Endothelial cell of umbilical vein (primary cell): ENCODE measurements at regions not wholly inside any gene's neighbourhood (a gene's known extent, or its start where the extent isn't known, plus 50 kb on each side); places are given as distances from the start of the nearest gene placed in this dataset.

Experiments used
- BruUV-seq: library from RNA; stranded (reverse); fragments of 400-500 nt; replicated peaks from 2 replicates; lab custom pipeline; 2021; lab: Mats Ljungman, UMichigan
- CTCF ChIA-PET: fragments of 300-600, 350-600 bp; sonication (Branson Sonifier 250); formaldehyde crosslinking; loops from one replicate; lab custom pipeline; 2021; ENCODE audit warnings: antibody characterized with exemption, inconsistent platforms; lab: Charles Lee
- POLR2A ChIA-PET: fragments of 300-600, 350-600 bp; sonication (Branson Sonifier 250); formaldehyde crosslinking; loops from one replicate; lab custom pipeline; 2021; ENCODE audit warnings: antibody characterized with exemption, inconsistent platforms; lab: Charles Lee
- DNase-seq: peaks from one replicate; pipeline ENCODE4 v3.0.0-alpha.2; 2011; ENCODE audit warnings: low read depth, low spot score
- FAIRE-seq: peaks from 2 replicates; lab custom pipeline; 2011; peaks lifted over from hg19 to GRCh38; lab: Jason Lieb, UNC
- H2AFZ ChIP-seq: 2 replicates; pipeline ENCODE4 v1.6.0; 2012; ENCODE audit warnings: low read depth, low read length, control low read depth, inconsistent platforms
- H3K27ac ChIP-seq: 2 replicates; pipeline ENCODE4 v1.5.1; 2011; ENCODE audit warnings: low read depth, mild to moderate bottlenecking, control low read depth, low read length, moderate library complexity; ENCODE audit not compliant: insufficient read depth
- H3K27me3 ChIP-seq, 2 experiments: 2 replicates each; pipeline versions ENCODE4 v1.6.0 to v1.6.1; 2011; ENCODE audit warnings: low read length in 2 of 2, mixed read lengths in 1 of 2; ENCODE audit not compliant: control insufficient read depth in 2 of 2, insufficient read depth in 2 of 2
- H3K36me3 ChIP-seq, 2 experiments: 2 replicates in 1 of 2; 3 replicates in 1 of 2; pipeline ENCODE4 v1.5.1; 2011; ENCODE audit warnings: low read length in 2 of 2, mild to moderate bottlenecking in 1 of 2, moderate library complexity in 1 of 2; ENCODE audit not compliant: control insufficient read depth in 2 of 2, insufficient read depth in 2 of 2; ENCODE audit errors: extremely low read depth in 1 of 2
- H3K4me1 ChIP-seq: 3 replicates; pipeline ENCODE4 v1.5.1; 2011; ENCODE audit warnings: mild to moderate bottlenecking, low read length; ENCODE audit not compliant: control insufficient read depth, insufficient read depth; ENCODE audit errors: extremely low read depth
- H3K4me2 ChIP-seq: 2 replicates; pipeline ENCODE4 v1.6.1; 2011; ENCODE audit warnings: low read length, control low read depth, mixed read lengths; ENCODE audit not compliant: insufficient read depth
- H3K4me3 ChIP-seq, 3 experiments: fragments of 200-600 bp in 1 of 3; sonication (generic), shearing (Covaris generic) in 1 of 3; replicated peaks in 1 of 3; 2 replicates each; pipeline ENCODE4 v1.5.1; 2011 to 2016; ENCODE audit warnings: control low read depth in 3 of 3, low read length in 3 of 3, mild to moderate bottlenecking in 2 of 3, inconsistent platforms in 1 of 3, low read depth in 1 of 3, moderate library complexity in 1 of 3; ENCODE audit not compliant: insufficient read depth in 1 of 3
- H3K79me2 ChIP-seq: 2 replicates; pipeline ENCODE4 v1.6.0; 2012; ENCODE audit warnings: low read length, inconsistent platforms; ENCODE audit not compliant: control insufficient read depth, insufficient read depth
- H3K9ac ChIP-seq: replicated peaks from 2 replicates; pipeline ENCODE3; 2011; ENCODE audit warnings: low read length, control low read depth; ENCODE audit not compliant: insufficient read depth; ENCODE audit errors: extremely low read depth
- H3K9me1 ChIP-seq: replicated peaks from 3 replicates; pipeline ENCODE4 v1.6.0; 2011; ENCODE audit warnings: mild to moderate bottlenecking, low read length; ENCODE audit not compliant: control insufficient read depth, insufficient read depth; ENCODE audit errors: extremely low read depth
- H3K9me3 ChIP-seq: replicated peaks from 2 replicates; pipeline ENCODE4 v1.5.1; 2012; ENCODE audit warnings: low read length, inconsistent platforms; ENCODE audit not compliant: control insufficient read depth, insufficient read depth
- H4K20me1 ChIP-seq: replicated peaks from 2 replicates; pipeline ENCODE3; 2011; ENCODE audit warnings: mild to moderate bottlenecking, low read length; ENCODE audit not compliant: control insufficient read depth, insufficient read depth; ENCODE audit errors: extremely low read depth
- CTCF ChIP-seq, 2 donors: IDR thresholded peaks; 1 replicate in 1 of 2; 2 replicates in 1 of 2; pipeline ENCODE4 v1.5.1; 2011; ENCODE audit warnings: low read length in 2 of 2, mild to moderate bottlenecking in 2 of 2, moderate library complexity in 2 of 2, control low read depth in 1 of 2, inconsistent platforms in 1 of 2, low read depth in 1 of 2; ENCODE audit not compliant: insufficient read depth in 1 of 2; ENCODE audit errors: extremely low read depth in 1 of 2
- EZH2 ChIP-seq: IDR thresholded peaks from 2 replicates; pipeline ENCODE4 v1.6.1; 2012; ENCODE audit warnings: borderline replicate concordance, low read depth, mild to moderate bottlenecking, moderate library complexity, low read length, inconsistent platforms; ENCODE audit not compliant: severe bottlenecking
- FOS ChIP-seq: IDR thresholded peaks from 2 replicates; pipeline ENCODE4 v1.6.1; 2011; ENCODE audit warnings: mild to moderate bottlenecking, low read length, moderate library complexity, borderline replicate concordance; ENCODE audit not compliant: insufficient read depth
- GATA2 ChIP-seq: IDR thresholded peaks from 2 replicates; pipeline ENCODE4 v1.7.0; 2011; ENCODE audit warnings: low read depth, mild to moderate bottlenecking, moderate library complexity, mixed read lengths, low read length; ENCODE audit not compliant: insufficient read length, insufficient read depth
- JUN ChIP-seq: IDR thresholded peaks from 2 replicates; pipeline ENCODE4 v1.6.1; 2011; ENCODE audit warnings: borderline replicate concordance, low read depth; ENCODE audit not compliant: insufficient read length, insufficient read depth
- MYC ChIP-seq: IDR thresholded peaks from one replicate; pipeline ENCODE4 v1.6.1; 2011; ENCODE audit warnings: mild to moderate bottlenecking, low read depth, low read length
- POLR2A ChIP-seq: IDR thresholded peaks from 2 replicates; pipeline ENCODE4 v1.6.1; 2012; ENCODE audit warnings: low read depth, mild to moderate bottlenecking, control low read depth, low read length
- POLR2AphosphoS5 ChIP-seq: IDR thresholded peaks from 2 replicates; pipeline ENCODE4 v1.6.1; 2012; ENCODE audit warnings: low read depth, mild to moderate bottlenecking, control low read depth, low read length, moderate library complexity; ENCODE audit not compliant: insufficient read depth
- dilution Hi-C: fragments of 300-500 bp; cut with MboI; formaldehyde crosslinking; loops from one replicate; pipeline ENCODE4 v1.15.0; 2019; ENCODE audit warnings: low sequenced_read_pairs; ENCODE audit not compliant: extremely low pct_ligation_motif_present
- intact Hi-C: fragments of 100-400 bp; cut with micrococcal nuclease; formaldehyde crosslinking; loops from one replicate; pipeline ENCODE4 v1.10.0; 2022

DNA sequence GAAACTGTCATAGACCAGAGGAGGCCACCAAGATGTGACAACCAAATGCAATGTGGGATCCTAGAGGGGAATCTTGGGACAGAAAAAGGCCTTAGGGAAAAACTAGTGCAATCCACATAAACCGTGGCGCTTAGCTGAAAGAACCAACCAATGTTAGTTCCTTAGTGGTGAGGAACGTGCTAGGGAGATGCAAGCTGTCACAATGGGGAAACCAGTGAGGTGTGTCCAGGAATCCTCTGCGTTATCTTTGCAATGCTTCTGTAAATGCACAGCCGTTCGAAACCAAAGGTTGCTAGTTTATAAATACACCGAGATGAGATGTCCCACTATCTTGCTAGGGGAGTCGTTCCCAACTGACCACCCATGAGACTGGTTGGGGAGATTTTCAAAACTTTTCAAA, 157.0 kb upstream of the ID2 start:
- DNase-seq: no peak
- Histone ChIP-seq H3K4me2 (no peak overlapping the region), H3K9me3 (no peaks in the 10 kb centered on the region), H3K36me3 (no peaks in the 10 kb centered on the region), H2AFZ (no peak overlapping the region), H3K79me2 (no peaks in the 10 kb centered on the region), H4K20me1 (no peaks in the 10 kb centered on the region), H3K9ac (no peak overlapping the region), H3K9me1 (no peaks in the 10 kb centered on the region), H3K27me3 (no peaks in the 10 kb centered on the region), H3K27ac (no peak overlapping the region), H3K4me1 (no peaks in the 10 kb centered on the region), H3K4me3 (no peak overlapping the region)
- FAIRE-seq: no peak
- BruUV-seq: no TSS peak
- POLR2A ChIA-PET: no interaction called here
- intact Hi-C loops: no loop called here
- TF ChIP-seq POLR2A (no peak), CTCF (IDR thresholded peaks at IDR 0.05; ENCODE audit: extremely low read depth in 1 of 2, insufficient read depth in 1 of 2, low read depth in 1 of 2, low read length in 2 of 2) (no peak), FOS (no peak), POLR2AphosphoS5 (no peak), GATA2 (no peak)
- dilution Hi-C loops: no loop called here
- CTCF ChIA-PET: no interaction called here

- H3K27me3 ChIP-seq: no peaks in the 10 kb centered on the region
- no peaks in the 10 kb centered on the region for H4K20me1 ChIP-seq
- no peak overlapping the region for H3K4me3 ChIP-seq
- intact Hi-C loops (no loop called here), dilution Hi-C loops (no loop called here)
- CTCF ChIA-PET: no interaction called here
- TF ChIP-seq EZH2 (no peak), POLR2AphosphoS5 (no peak), GATA2 (no peak), JUN (no peak), MYC (no peak), CTCF (IDR thresholded peaks at IDR 0.05; ENCODE audit: extremely low read depth in 1 of 2, insufficient read depth in 1 of 2, low read depth in 1 of 2, low read length in 2 of 2) (no peak)
- POLR2A ChIA-PET: no interaction called here
- H3K9ac ChIP-seq: no peak overlapping the region
- H3K4me1 ChIP-seq: no peaks in the 10 kb centered on the region
- no peak for DNase-seq
- no peaks in the 10 kb centered on the region for H3K9me1 ChIP-seq
- no TSS peak for BruUV-seq
- H3K27ac ChIP-seq: no peak overlapping the region
- H3K9me3 ChIP-seq: no peaks in the 10 kb centered on the region
- no peaks in the 10 kb centered on the region for H3K79me2 ChIP-seq
- no peak for FAIRE-seq
- H3K4me2 ChIP-seq: no peak overlapping the region
- H3K36me3 ChIP-seq: no peaks in the 10 kb centered on the region
- H2AFZ ChIP-seq: no peak overlapping the region
These were observed 156.6 kb upstream of the ID2 start for GRCh38 chr2:8525236-8525581.
